ENCODE measurements at regions not wholly inside any gene's neighbourhood (a gene's known extent, or its start where the extent isn't known, plus 50 kb on each side); places are given as distances from the start of the nearest gene placed in this dataset.

DNA sequence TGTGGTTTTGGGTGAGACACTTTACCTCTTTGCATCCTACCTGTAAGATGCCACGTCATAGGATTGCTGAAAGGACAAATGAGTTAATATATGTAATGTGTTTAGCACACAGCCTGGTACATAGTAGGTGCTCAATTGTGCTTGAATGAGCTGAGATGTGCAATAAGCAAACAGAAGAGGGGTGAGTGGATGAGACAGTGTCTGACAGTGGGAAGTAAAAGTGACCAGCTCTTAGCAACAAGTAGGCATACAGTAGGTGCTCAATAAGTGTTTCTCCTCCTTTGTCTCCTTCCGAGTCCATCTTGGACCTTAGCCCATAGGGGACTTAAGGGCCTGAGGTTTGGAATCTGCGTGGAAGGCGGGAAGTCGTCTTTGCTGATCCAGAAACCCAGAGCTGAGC lies 104.7 kb downstream of the CEBPB start:
- ChIA-PET CTCF (ENCODE audit: low intra/inter-chr PET ratio) (no interaction called here), POLR2A (interaction anchor here (0.8 kb wide), 1 partner anchor 9 kb away, joined by 3 read pairs; no protein-coding TSS in a partner anchor)
- H3K4me2 ChIP-seq (ENCODE audit: insufficient read depth, low read length): no peak overlapping the region
- no peak overlapping the region for H3K27ac ChIP-seq (ENCODE audit: extremely low read depth, low read depth, low read length)
- H4K20me1 ChIP-seq (replicated peaks; ENCODE audit: control insufficient read depth, insufficient read depth, low read length): no peaks in the 10 kb centered on the region
- ATAC-seq: no peak
- DNase-seq (ENCODE audit: extremely low read depth in 1 of 4, low spot score in 3 of 4): no peak
- H3K9ac ChIP-seq (ENCODE audit: insufficient read depth in 1 of 2, low read depth in 2 of 2, low read length in 2 of 2): no peak overlapping the region
- in situ Hi-C loops (cut with MboI): no loop called here
- intact Hi-C loops (cut with micrococcal nuclease): no loop called here
- no peaks in the 10 kb centered on the region for H3K36me3 ChIP-seq (ENCODE audit: control insufficient read depth, insufficient read depth, low read length)
- H3K4me1 ChIP-seq (replicated peaks in 1 of 2; ENCODE audit: control insufficient read depth in 2 of 2, insufficient read depth in 2 of 2, low read length in 2 of 2): peaks cover 54 to 68% of the 10 kb centered on the region in 2 experiments
- FAIRE-seq: no peak
- no peaks in the 10 kb centered on the region for H3K9me1 ChIP-seq (ENCODE audit: control insufficient read depth, insufficient read depth, low read length)
- no peak overlapping the region for H3K4me3 ChIP-seq
- H3K9me3 ChIP-seq (replicated peaks; ENCODE audit: control insufficient read depth, insufficient read depth, low read depth, low read length): no peaks in the 10 kb centered on the region; the same call in 1 of the 2 replicates
- BruUV-seq (replicated peaks): no TSS peak
- 80% methylated on average over 4 of the region's 5 CpGs for WGBS (ENCODE audit: insufficient coverage, low coverage, missing lambda C conversion rate)
- no peak overlapping the region for H2AFZ ChIP-seq (ENCODE audit: low read depth, low read length)
- H3K27me3 ChIP-seq (ENCODE audit: control insufficient read depth in 2 of 2, insufficient read depth in 2 of 2, low read length in 2 of 2): no peaks in the 10 kb centered on the region
- TF ChIP-seq BMI1 (IDR thresholded peaks at IDR 0.05; ENCODE audit: low read length) (no peak), ZKSCAN8 (CRISPR knock-in tag; IDR thresholded peaks at IDR 0.05) (peak; percentile 98), KAT7 (CRISPR knock-in tag; IDR thresholded peaks at IDR 0.05; ENCODE audit: borderline replicate concordance) (0 out of 2 replicates have a peak, but pooled peaks have one; percentile 12), ZFP36 (IDR thresholded peaks at IDR 0.05; ENCODE audit: low read depth, low read length, partially characterized antibody) (peak; percentile 10), RAD51 (IDR thresholded peaks at IDR 0.05; ENCODE audit: borderline replicate concordance, low read depth) (no peak), ZKSCAN1 (IDR thresholded peaks at IDR 0.05; ENCODE audit: low read depth, low read length) (0 out of 2 replicates have a peak, but pooled peaks have one; percentile 39)
- H3K79me2 ChIP-seq (ENCODE audit: control insufficient read depth, insufficient read depth, low read length): no peaks in the 10 kb centered on the region

Data from K562 (cell line).